H1 (cell line): ENCODE measurements at regions not wholly inside any gene's neighbourhood (a gene's known extent, or its start where the extent isn't known, plus 50 kb on each side); places are given as distances from the start of the nearest gene placed in this dataset.

Experiments
- MAFK ChIP-seq: IDR thresholded peaks from 2 replicates; pipeline ENCODE4 v1.6.1; 2012; ENCODE audit warnings: low read depth, mild to moderate bottlenecking, improper control_type of control experiment, low read length
- NANOG ChIP-seq: IDR thresholded peaks from 2 replicates; pipeline ENCODE4 v1.6.1; 2011; ENCODE audit warnings: low read length, low read depth, mild to moderate bottlenecking, inconsistent platforms; ENCODE audit not compliant: insufficient read depth, poor library complexity, severe bottlenecking
- NRF1 ChIP-seq: IDR thresholded peaks from 2 replicates; pipeline ENCODE4 v1.6.1; 2011; ENCODE audit warnings: mild to moderate bottlenecking, low read depth, low read length, improper control_type of control experiment
- RBBP5 ChIP-seq: IDR thresholded peaks from 2 replicates; pipeline ENCODE4 v1.7.1; 2012; ENCODE audit warnings: low read depth, mild to moderate bottlenecking, inconsistent platforms, low read length, moderate library complexity, borderline replicate concordance
- RXRA ChIP-seq: IDR thresholded peaks from 2 replicates; pipeline ENCODE4 v1.6.1; 2011; ENCODE audit warnings: low read depth, mild to moderate bottlenecking, low read length, moderate library complexity; ENCODE audit not compliant: insufficient read depth
- SIN3A ChIP-seq, 2 experiments: IDR thresholded peaks in 1 of 2; conservative IDR thresholded peaks in 1 of 2; 2 replicates each; pipeline ENCODE4 v1.6.1; 2011 to 2012; ENCODE audit warnings: low read length in 2 of 2, improper control_type of control experiment in 1 of 2, low read depth in 1 of 2, mild to moderate bottlenecking in 1 of 2

- no peak for TF ChIP-seq RBBP5
- TF ChIP-seq RXRA = no peak
- no peak for TF ChIP-seq NANOG
- no peak for TF ChIP-seq MAFK
- no peak for TF ChIP-seq NRF1
- no peak for TF ChIP-seq SIN3A (conservative IDR thresholded peaks at IDR 0.05 in 1 of 2, IDR thresholded peaks at IDR 0.05 in 1 of 2; ENCODE audit: low read depth in 1 of 2, low read length in 2 of 2)
Measured at GRCh38 chr12:58349161-58349560, 407.8 kb downstream of the ATP23 start (continued).
